CD4-positive, alpha-beta T cell (primary cell): ENCODE measurements at regions not wholly inside any gene's neighbourhood (a gene's known extent, or its start where the extent isn't known, plus 50 kb on each side); places are given as distances from the start of the nearest gene placed in this dataset.

Source experiments
- ATAC-seq: fragments of 200-7000 bp; cut with Tn5 transposase; one replicate; pipeline ENCODE4 v1.10.0; 2022; ENCODE audit warnings: mild to moderate bottlenecking; ENCODE audit not compliant: poor library complexity
- CTCF ChIA-PET: fragments of 350-600 bp; sonication (Branson Sonifier 250); formaldehyde crosslinking; loops from one replicate; lab custom pipeline; 2021; ENCODE audit warnings: antibody characterized with exemption, inconsistent platforms; lab: Charles Lee
- POLR2A ChIA-PET: fragments of 350-600 bp; sonication (Branson Sonifier 250); formaldehyde crosslinking; loops from one replicate; lab custom pipeline; 2021; ENCODE audit warnings: antibody characterized with exemption, inconsistent platforms; lab: Charles Lee
- DNase-seq, 14 experiments: peaks; one replicate each; pipeline ENCODE4 v3.0.0-alpha.2; 2013 to 2020; ENCODE audit warnings: mixed read lengths in 2 of 14
- H3K27ac ChIP-seq, 2 donors: one replicate each; pipeline versions ENCODE4 v1.5.1 to v1.7.0; 2013; ENCODE audit warnings: low read length in 2 of 2, low read depth in 1 of 2, mild to moderate bottlenecking in 1 of 2
- H3K27me3 ChIP-seq, 2 experiments: 1 replicate in 1 of 2; 2 replicates in 1 of 2; pipeline versions ENCODE4 v1.6.1 to v1.7.0; 2013; ENCODE audit warnings: low read length in 2 of 2, control low read depth in 1 of 2, mild to moderate bottlenecking in 1 of 2, moderate library complexity in 1 of 2; ENCODE audit not compliant: insufficient read depth in 2 of 2, control insufficient read depth in 1 of 2
- H3K36me3 ChIP-seq: one replicate; pipeline ENCODE4 v1.6.1; 2013; ENCODE audit warnings: low read length, control low read depth; ENCODE audit not compliant: insufficient read depth
- H3K4me1 ChIP-seq: one replicate; pipeline ENCODE4 v1.6.1; 2013; ENCODE audit warnings: low read length, control low read depth; ENCODE audit not compliant: insufficient read depth
- H3K4me3 ChIP-seq: one replicate; pipeline ENCODE4 v1.5.1; 2013; ENCODE audit warnings: mild to moderate bottlenecking, low read length, moderate library complexity
- H3K9me3 ChIP-seq, 2 experiments: 1 replicate in 1 of 2; 2 replicates in 1 of 2; pipeline versions ENCODE4 v1.6.1 to v1.7.0; 2013; ENCODE audit warnings: low read length in 2 of 2, mild to moderate bottlenecking in 2 of 2, control low read depth in 1 of 2, moderate library complexity in 1 of 2; ENCODE audit not compliant: control insufficient read depth in 1 of 2, insufficient read depth in 1 of 2
- H3K27ac Mint-ChIP-seq: one replicate; pipeline ENCODE4 v1.8.0; 2020; ENCODE audit warnings: mixed read lengths
- H3K27me3 Mint-ChIP-seq: one replicate; pipeline ENCODE4 v1.8.0; 2021; ENCODE audit warnings: mixed read lengths
- H3K36me3 Mint-ChIP-seq: one replicate; pipeline ENCODE4 v1.8.0; 2021; ENCODE audit warnings: low read depth, mixed read lengths
- H3K4me1 Mint-ChIP-seq: one replicate; pipeline ENCODE4 v1.8.0; 2021; ENCODE audit warnings: low read depth, mixed read lengths
- H3K4me3 Mint-ChIP-seq: one replicate; pipeline ENCODE4 v1.8.0; 2020; ENCODE audit warnings: mild to moderate bottlenecking, mixed read lengths
- H3K9me3 Mint-ChIP-seq: one replicate; pipeline ENCODE4 v1.8.0; 2020; ENCODE audit warnings: mixed read lengths
- CTCF ChIP-seq: fragments of 200-600 bp; IDR thresholded peaks from one replicate; pipeline ENCODE4 v1.8.0; 2022; ENCODE audit warnings: antibody characterized with exemption, mild to moderate bottlenecking
- intact Hi-C, 2 experiments: fragments of 100-400 bp; cut with DNase I in 1 of 2; cut with micrococcal nuclease in 1 of 2; formaldehyde crosslinking; loops; one replicate each; pipeline versions ENCODE4 v1.15.1 to v1.9.0; 2023 to 2025; cut with DNase I, micrococcal nuclease

GRCh38 chr18:77993188-77993981 lies 743.7 kb downstream of the GALR1 start:
- H3K4me1 Mint-ChIP-seq = no peaks in the 10 kb centered on the region
- H3K4me1 ChIP-seq = no peaks in the 10 kb centered on the region
- no peaks in the 10 kb centered on the region for H3K9me3 Mint-ChIP-seq
- DNase-seq (no peak), ATAC-seq (no peak)
- POLR2A ChIA-PET = no interaction called here
- H3K4me3 Mint-ChIP-seq = no peak overlapping the region
- H3K9me3 ChIP-seq = peaks cover 0 to 3% of the 10 kb centered on the region in 2 experiments
- H3K27ac ChIP-seq = no peak overlapping the region
- intact Hi-C loops = no loop called here
- no peaks in the 10 kb centered on the region for H3K36me3 ChIP-seq
- CTCF ChIA-PET = no interaction called here
- peaks cover 0 to 3% of the 10 kb centered on the region in 2 experiments for H3K27me3 ChIP-seq
- no peaks in the 10 kb centered on the region for H3K27me3 Mint-ChIP-seq
- H3K4me3 ChIP-seq = no peak overlapping the region
- H3K27ac Mint-ChIP-seq = no peak overlapping the region
- no peak for TF ChIP-seq CTCF
- no peaks in the 10 kb centered on the region for H3K36me3 Mint-ChIP-seq

- Histone ChIP-seq H3K36me3 (no peaks in the 10 kb centered on the region), H3K27ac (no peak overlapping the region), H3K9me3 (peaks cover 3 to 9% of the 10 kb centered on the region in 2 experiments), H3K27me3 (peaks cover 0 to 3% of the 10 kb centered on the region in 2 experiments), H3K4me1 (no peaks in the 10 kb centered on the region), H3K4me3 (no peak overlapping the region)
- DNase-seq = no peak
- no peaks in the 10 kb centered on the region for H3K36me3 Mint-ChIP-seq
- H3K27ac Mint-ChIP-seq = no peak overlapping the region
- H3K27me3 Mint-ChIP-seq = no peaks in the 10 kb centered on the region
- no peak for ATAC-seq
- CTCF ChIA-PET = no interaction called here
- POLR2A ChIA-PET = no interaction called here
- no peaks in the 10 kb centered on the region for H3K4me1 Mint-ChIP-seq
- intact Hi-C loops = no loop called here
- TF ChIP-seq CTCF = no peak
- peaks cover 3% of the 10 kb centered on the region for H3K9me3 Mint-ChIP-seq
- no peak overlapping the region for H3K4me3 Mint-ChIP-seq
Observed at GRCh38 chr18:77995593-77995992, 745.9 kb downstream of the GALR1 start.

- Mint-ChIP-seq H3K27me3 (no peaks in the 10 kb centered on the region), H3K9me3 (peaks cover 6% of the 10 kb centered on the region), H3K27ac (no peak overlapping the region), H3K36me3 (no peaks in the 10 kb centered on the region), H3K4me3 (no peak overlapping the region), H3K4me1 (no peaks in the 10 kb centered on the region)
- peaks cover 0 to 17% of the 10 kb centered on the region in 2 experiments for H3K9me3 ChIP-seq
- H3K27me3 ChIP-seq = no peaks in the 10 kb centered on the region
- ATAC-seq (no peak), DNase-seq (no peak)
- H3K4me1 ChIP-seq = no peaks in the 10 kb centered on the region
- no peak for TF ChIP-seq CTCF
- intact Hi-C loops = no loop called here
- no peak overlapping the region for H3K4me3 ChIP-seq
- H3K36me3 ChIP-seq = no peaks in the 10 kb centered on the region
- ChIA-PET CTCF (no interaction called here), POLR2A (no interaction called here)
- H3K27ac ChIP-seq = no peak overlapping the region
Observed at GRCh38 chr18:77996737-77997136, 747.1 kb downstream of the GALR1 start.
